HUES64 (cell line): ENCODE measurements at regions not wholly inside any gene's neighbourhood (a gene's known extent, or its start where the extent isn't known, plus 50 kb on each side); places are given as distances from the start of the nearest gene placed in this dataset.

Experiments used
- H3K27ac ChIP-seq: 2 replicates; pipeline ENCODE4 v1.7.0; 2013; ENCODE audit warnings: low read depth, low read length, inconsistent platforms
- H3K27me3 ChIP-seq: 2 replicates; pipeline ENCODE4 v1.6.1; 2013; ENCODE audit warnings: mild to moderate bottlenecking, low read length; ENCODE audit not compliant: insufficient read depth
- H3K36me3 ChIP-seq: 2 replicates; pipeline ENCODE4 v1.6.1; 2013; ENCODE audit warnings: mild to moderate bottlenecking, low read length; ENCODE audit not compliant: insufficient read depth
- H3K4me1 ChIP-seq: 2 replicates; pipeline ENCODE4 v1.6.1; 2013; ENCODE audit warnings: mild to moderate bottlenecking, low read length, moderate library complexity; ENCODE audit not compliant: insufficient read depth
- H3K4me3 ChIP-seq: 2 replicates; pipeline ENCODE4 v1.5.1; 2013; ENCODE audit warnings: mild to moderate bottlenecking, low read length, moderate library complexity
- H3K9ac ChIP-seq: 2 replicates; pipeline ENCODE4 v1.6.1; 2013; ENCODE audit warnings: mild to moderate bottlenecking, low read depth, low read length
- H3K9me3 ChIP-seq: 2 replicates; pipeline ENCODE4 v1.6.1; 2013; ENCODE audit warnings: low read depth, low read length; ENCODE audit not compliant: insufficient read depth
- WGBS: fragments of 150-250, 120-280 bp; methylation state at CpG from one replicate; pipeline ENCODE4 v1.1.7; 2013; ENCODE audit warnings: missing lambda C conversion rate; 5-methylcytosine and 5-hydroxymethylcytosine counted together

DNA sequence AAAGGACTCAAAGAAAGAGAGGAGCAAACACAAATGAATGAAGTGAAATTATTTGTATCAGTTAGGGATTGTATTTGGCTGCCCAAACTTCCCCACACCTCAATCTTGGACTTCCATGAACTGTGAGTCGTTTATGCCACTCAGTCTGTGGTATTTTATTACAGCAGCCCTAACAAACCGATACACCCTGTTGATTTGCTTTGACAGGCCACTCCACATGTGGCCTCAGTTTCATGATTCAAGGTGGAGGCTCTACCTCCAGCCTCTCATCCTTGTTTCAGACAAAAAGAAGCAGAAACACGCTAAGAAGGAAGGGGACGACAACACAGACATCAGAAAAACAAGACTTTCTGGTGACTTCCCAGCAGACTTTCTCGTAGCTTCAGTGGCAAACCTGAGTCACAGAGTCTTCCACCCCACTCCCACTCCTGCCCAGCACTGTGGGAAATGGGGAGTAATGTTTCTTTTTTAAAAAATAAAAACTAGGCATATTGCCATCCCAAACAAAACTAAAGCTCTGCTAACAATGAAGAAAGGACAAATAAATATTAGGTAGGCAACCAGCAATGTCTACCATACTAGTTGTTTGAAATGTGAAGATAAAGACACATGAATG, 52.2 kb upstream of the ABCA1 start:
- no peak overlapping the region for H3K27ac ChIP-seq
- H3K36me3 ChIP-seq: no peaks in the 10 kb centered on the region
- no peaks in the 10 kb centered on the region for H3K27me3 ChIP-seq
- H3K9ac ChIP-seq: no peak overlapping the region
- H3K4me1 ChIP-seq: no peaks in the 10 kb centered on the region
- H3K9me3 ChIP-seq: no peaks in the 10 kb centered on the region
- H3K4me3 ChIP-seq: no peak overlapping the region
- WGBS: 92% methylated on average over 5 of the region's 5 CpGs

DNA sequence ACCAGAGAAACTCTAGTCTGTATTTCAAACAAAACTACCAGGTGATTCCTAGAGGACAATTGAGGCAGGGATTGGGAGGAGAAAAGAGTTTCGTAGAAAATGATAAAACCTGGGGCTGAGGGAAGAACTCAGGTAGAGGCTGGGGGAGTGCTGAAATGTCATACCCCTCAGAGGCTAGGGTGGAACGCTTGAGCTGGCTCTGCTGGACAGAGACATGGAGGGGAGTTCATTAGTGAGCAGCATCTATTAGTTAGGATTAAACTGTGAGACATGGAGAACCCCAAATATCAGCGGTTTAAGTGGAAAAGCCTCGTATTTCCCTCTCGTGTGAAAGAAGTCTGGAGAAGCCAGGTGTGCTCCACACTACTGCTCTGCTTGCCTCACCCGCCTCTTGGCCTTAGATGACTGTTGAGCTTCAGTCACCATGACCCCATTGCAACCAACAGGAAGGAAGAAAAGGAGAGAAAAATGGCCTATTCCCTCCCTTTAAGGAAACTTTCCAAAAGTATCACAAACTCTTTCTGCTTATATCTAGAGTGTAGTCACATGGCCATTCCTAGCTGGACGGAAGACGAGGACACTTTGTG, 53.7 kb upstream of the ABCA1 start:
- H3K36me3 ChIP-seq: no peaks in the 10 kb centered on the region
- H3K4me3 ChIP-seq: no peak overlapping the region
- H3K27me3 ChIP-seq: no peaks in the 10 kb centered on the region
- H3K27ac ChIP-seq: no peak overlapping the region
- no peak overlapping the region for H3K9ac ChIP-seq
- H3K9me3 ChIP-seq: no peaks in the 10 kb centered on the region
- no peaks in the 10 kb centered on the region for H3K4me1 ChIP-seq
- WGBS: 91% methylated on average over 8 of the region's 8 CpGs

DNA sequence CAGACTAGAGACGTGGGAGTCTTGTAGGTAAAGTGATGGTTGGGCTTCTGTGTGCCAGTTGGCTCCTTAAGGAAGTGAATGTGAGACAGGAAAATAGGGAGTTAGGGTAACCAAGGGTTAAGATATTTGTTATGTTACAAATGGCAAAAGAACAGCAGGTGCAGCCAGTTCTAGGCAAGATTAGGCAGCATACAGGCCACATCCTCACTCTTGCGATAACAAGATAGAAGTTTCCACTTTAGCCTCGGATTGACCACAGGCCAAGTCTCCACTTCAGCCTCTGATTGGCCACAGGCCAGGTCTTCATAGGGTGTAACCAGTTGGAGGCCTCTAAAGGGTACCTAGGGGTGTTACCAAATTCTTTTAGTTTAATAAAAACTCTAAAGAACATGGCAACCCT, 54.6 kb upstream of the ABCA1 start:
- Histone ChIP-seq H3K36me3 (no peaks in the 10 kb centered on the region), H3K27ac (no peak overlapping the region), H3K9me3 (no peaks in the 10 kb centered on the region), H3K4me1 (no peaks in the 10 kb centered on the region), H3K9ac (no peak overlapping the region), H3K4me3 (no peak overlapping the region), H3K27me3 (no peaks in the 10 kb centered on the region)
- WGBS: 93% methylated on average over 3 of the region's 3 CpGs

DNA sequence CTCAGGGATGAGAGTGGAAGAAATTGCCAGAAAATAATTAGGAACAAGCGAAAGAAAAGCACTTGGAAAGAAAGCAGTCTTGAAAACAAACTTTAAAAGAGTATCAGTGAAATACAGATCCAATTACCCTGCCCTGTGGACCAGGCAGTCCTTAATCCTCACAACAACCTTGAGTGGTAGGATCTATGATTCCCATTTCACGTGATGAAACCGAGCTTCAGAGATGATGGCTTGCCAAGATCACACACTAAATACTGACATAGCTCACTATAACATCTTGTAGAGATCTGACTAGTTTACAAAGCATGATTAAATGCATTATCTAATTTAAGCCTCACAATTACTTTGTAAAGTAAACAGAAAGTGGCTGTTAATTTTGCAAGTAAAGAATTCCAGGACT, 55.5 kb upstream of the ABCA1 start:
- H3K27ac ChIP-seq: no peak overlapping the region
- no peaks in the 10 kb centered on the region for H3K4me1 ChIP-seq
- H3K9ac ChIP-seq: no peak overlapping the region
- H3K36me3 ChIP-seq: no peaks in the 10 kb centered on the region
- no peaks in the 10 kb centered on the region for H3K27me3 ChIP-seq
- no peaks in the 10 kb centered on the region for H3K9me3 ChIP-seq
- WGBS: 90% methylated on average over 3 of the region's 3 CpGs
- no peak overlapping the region for H3K4me3 ChIP-seq

DNA sequence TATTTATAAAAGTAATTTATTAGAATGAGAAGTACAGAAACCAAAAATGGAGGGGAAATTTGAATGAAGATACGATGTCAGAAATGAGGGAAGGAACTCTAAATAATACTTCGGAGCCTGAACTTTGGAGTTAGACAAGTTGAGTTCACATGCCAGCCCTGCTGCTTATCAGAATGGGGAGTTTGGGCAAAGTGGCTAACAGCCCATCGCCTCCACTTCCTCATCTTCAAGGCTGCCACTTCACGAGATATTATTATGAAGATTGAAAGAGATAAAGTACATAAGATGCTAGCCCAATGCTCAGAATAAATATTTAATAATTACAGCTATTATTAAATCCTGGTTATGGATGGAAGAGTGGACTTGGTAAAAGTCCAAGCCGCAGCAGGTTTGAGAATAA, 56.2 kb upstream of the ABCA1 start:
- no peaks in the 10 kb centered on the region for H3K9me3 ChIP-seq
- no peak overlapping the region for H3K27ac ChIP-seq
- WGBS: 92% methylated on average over 3 of the region's 5 CpGs
- no peaks in the 10 kb centered on the region for H3K4me1 ChIP-seq
- no peak overlapping the region for H3K4me3 ChIP-seq
- H3K9ac ChIP-seq: no peak overlapping the region
- H3K27me3 ChIP-seq: peaks cover 5% of the 10 kb centered on the region; the same call in 1 of the 2 replicates
- H3K36me3 ChIP-seq: no peaks in the 10 kb centered on the region

DNA sequence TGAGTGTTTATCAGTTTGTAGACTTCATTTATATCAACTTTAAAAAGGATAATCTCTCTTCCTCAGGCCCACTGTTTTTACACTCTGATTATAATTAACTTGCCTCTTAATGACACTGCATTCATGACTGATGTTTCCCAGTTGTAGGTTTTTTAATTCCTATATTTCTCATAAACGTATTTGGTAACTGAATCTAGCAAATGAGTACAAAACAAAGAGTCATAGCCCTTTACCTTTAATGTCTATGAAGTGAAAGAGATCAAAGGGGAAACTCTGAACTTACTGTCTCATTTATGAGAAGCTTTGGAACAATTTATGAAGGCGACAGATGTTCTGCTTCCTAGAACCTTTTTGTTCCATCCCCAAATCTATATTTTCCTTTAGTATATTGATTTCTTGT, 56.6 kb upstream of the ABCA1 start:
- no CpG with 5 or more reads among the region's 2 CpGs for WGBS
- H3K4me3 ChIP-seq: no peak overlapping the region
- no peak overlapping the region for H3K27ac ChIP-seq
- no peaks in the 10 kb centered on the region for H3K36me3 ChIP-seq
- no peaks in the 10 kb centered on the region for H3K4me1 ChIP-seq
- peaks cover 6% of the 10 kb centered on the region for H3K27me3 ChIP-seq
- no peak overlapping the region for H3K9ac ChIP-seq
- H3K9me3 ChIP-seq: no peaks in the 10 kb centered on the region

DNA sequence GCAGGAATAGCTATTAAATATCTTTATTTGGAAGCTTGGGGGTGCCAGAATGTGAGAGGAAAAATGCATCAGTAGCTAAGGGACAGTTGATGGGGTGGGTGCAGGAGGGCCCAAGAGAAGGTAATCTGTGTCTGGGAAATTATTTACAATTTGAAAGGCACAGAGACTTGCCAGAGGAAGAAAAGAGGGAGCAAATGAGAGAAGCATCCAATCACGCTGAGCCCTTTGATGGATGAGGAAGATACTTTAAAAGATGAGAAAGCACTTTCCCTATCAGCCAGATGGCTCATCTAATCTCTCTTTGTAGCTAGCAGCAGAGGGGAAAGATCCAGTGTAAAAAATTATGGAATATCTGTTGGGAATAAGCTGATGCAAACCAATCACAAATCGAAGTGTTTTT, 57.0 kb upstream of the ABCA1 start:
- H3K27ac ChIP-seq: no peak overlapping the region
- H3K27me3 ChIP-seq: peaks cover 10% of the 10 kb centered on the region
- H3K4me1 ChIP-seq: no peaks in the 10 kb centered on the region
- WGBS: 87% methylated on average over 2 of the region's 2 CpGs
- H3K4me3 ChIP-seq: no peak overlapping the region
- H3K9me3 ChIP-seq: no peaks in the 10 kb centered on the region
- no peaks in the 10 kb centered on the region for H3K36me3 ChIP-seq
- no peak overlapping the region for H3K9ac ChIP-seq

DNA sequence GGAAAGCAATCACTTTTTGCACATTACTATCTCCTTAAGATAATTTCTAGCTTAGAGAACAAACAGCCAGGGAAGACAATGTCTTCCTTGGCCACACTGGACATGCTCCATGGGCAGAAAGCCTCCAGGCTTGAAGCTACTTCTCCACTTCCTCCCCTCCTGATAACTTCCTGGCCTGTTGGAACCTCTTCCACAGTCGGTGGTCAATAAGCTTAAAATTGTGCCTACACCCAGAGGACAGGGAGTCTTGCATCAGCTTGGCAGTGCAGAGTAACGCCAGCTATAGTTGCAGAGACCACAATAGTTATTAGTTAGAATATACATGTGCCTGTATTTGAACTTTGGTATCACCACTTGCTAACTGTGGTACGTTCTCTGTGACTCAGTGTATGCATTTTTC, 58.1 kb upstream of the ABCA1 start:
- no peak overlapping the region for H3K4me3 ChIP-seq
- no peak overlapping the region for H3K9ac ChIP-seq
- H3K36me3 ChIP-seq: no peaks in the 10 kb centered on the region
- peaks cover 6% of the 10 kb centered on the region for H3K4me1 ChIP-seq
- 94% methylated on average over 3 of the region's 3 CpGs for WGBS
- no peak overlapping the region for H3K27ac ChIP-seq
- H3K9me3 ChIP-seq: no peaks in the 10 kb centered on the region
- peaks cover 22% of the 10 kb centered on the region for H3K27me3 ChIP-seq

DNA sequence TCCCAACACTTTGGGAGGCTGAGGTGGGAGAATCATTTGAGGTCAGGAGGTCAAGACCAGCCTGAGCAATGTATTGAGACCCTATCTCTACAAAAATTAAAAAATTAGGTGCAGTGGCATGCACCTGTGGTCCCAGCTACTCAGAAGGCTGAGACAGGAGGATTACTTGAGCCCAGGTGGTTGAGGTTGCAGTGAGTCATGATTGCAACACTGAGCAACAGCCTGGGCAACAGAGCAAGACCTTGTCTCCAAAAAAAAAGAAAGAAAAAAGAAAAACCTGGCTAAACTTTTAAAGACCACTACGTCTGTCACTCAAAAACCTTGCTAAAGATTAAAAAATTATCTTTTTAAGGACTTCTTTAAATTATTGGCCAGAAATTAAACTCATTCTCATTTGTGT, 59.8 kb upstream of the ABCA1 start:
- Histone ChIP-seq H3K36me3 (no peaks in the 10 kb centered on the region), H3K27me3 (peaks cover 35% of the 10 kb centered on the region), H3K27ac (no peak overlapping the region), H3K4me1 (peaks cover 16% of the 10 kb centered on the region), H3K9me3 (no peaks in the 10 kb centered on the region), H3K4me3 (no peak overlapping the region), H3K9ac (no peak overlapping the region)
- WGBS: no CpG with 5 or more reads among the region's 1 CpG

DNA sequence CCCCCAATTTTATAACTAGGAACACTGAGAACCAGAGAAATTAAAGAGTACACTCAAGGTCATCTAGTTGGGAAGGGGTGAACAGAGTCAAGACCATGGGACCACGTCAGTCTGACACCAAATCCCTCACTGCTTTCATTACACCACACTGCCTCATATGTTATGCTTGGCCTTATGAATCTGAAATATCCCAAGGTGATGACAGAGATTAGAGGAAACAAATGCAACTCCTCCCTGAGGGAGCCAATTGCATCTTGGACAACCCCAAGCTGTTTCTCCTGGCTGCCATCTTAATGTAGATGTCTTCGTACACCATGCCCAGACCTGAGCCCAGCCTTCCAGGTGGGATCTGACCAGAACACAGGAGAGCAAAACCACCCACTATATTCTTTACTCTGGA, 60.6 kb upstream of the ABCA1 start:
- H3K27me3 ChIP-seq: peaks cover 35% of the 10 kb centered on the region
- H3K9me3 ChIP-seq: no peaks in the 10 kb centered on the region
- no peak overlapping the region for H3K27ac ChIP-seq
- H3K4me3 ChIP-seq: no peak overlapping the region
- no peak overlapping the region for H3K9ac ChIP-seq
- 97% methylated on average over 2 of the region's 2 CpGs for WGBS
- H3K4me1 ChIP-seq: peaks cover 21% of the 10 kb centered on the region
- no peaks in the 10 kb centered on the region for H3K36me3 ChIP-seq

DNA sequence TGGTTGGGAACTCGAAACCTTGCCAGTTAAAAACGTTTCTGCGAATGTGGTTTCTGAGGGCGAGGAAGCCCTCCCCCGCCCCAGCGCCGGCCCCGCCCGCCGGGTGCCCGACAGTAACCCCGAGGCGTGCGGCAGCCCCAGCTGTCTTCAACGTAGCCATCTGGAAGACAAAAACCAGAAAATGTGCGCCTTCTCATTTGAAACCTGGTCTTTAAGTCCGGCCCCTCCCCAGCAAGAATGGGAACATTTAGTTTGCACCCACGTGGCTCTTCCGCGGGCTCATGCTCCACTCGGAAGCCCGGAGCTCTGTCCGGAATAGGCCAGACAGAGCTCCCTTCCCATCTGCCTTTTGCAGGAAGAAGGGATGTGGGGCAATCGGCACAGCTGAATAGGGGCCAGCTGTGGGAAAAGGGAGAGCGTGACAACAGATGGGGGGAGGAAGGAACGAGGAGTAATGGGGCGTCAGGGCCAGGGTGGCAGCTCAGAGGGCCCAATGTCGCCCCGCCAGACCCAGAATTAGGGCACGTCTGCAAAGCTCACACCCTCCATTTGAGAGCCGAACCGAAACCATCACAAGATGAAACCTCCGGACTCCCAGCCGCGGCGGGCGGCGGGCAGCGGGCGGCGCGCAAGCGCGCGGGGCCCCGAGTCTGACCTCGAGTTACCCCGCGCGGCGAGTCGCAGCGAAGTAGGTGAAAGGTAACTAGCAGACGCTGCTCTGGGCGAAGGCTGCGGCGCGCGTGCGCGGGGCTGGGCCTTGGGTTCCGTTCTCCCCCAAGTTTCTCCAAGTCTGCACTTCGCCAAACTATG, 63.4 kb upstream of the ABCA1 start:
- Histone ChIP-seq H3K27me3 (peaks cover 35% of the 10 kb centered on the region), H3K9me3 (no peaks in the 10 kb centered on the region), H3K27ac (peak overlapping the region; percentile 44; the same call in 1 of the 2 replicates), H3K4me1 (peaks cover 31% of the 10 kb centered on the region), H3K9ac (peak overlapping the region; percentile 72), H3K36me3 (no peaks in the 10 kb centered on the region), H3K4me3 (peak overlapping the region; percentile 77)
- WGBS: 3% methylated on average over 63 of the region's 63 CpGs
